Endothelial cell of umbilical vein (primary cell): ENCODE measurements at regions not wholly inside any gene's neighbourhood (a gene's known extent, or its start where the extent isn't known, plus 50 kb on each side); places are given as distances from the start of the nearest gene placed in this dataset.

Experiments
- BruUV-seq: library from RNA; stranded (reverse); fragments of 400-500 nt; replicated peaks from 2 replicates; lab custom pipeline; 2021; lab: Mats Ljungman, UMichigan
- CTCF ChIA-PET: fragments of 300-600, 350-600 bp; sonication (Branson Sonifier 250); formaldehyde crosslinking; loops from one replicate; lab custom pipeline; 2021; ENCODE audit warnings: antibody characterized with exemption, inconsistent platforms; lab: Charles Lee
- POLR2A ChIA-PET: fragments of 300-600, 350-600 bp; sonication (Branson Sonifier 250); formaldehyde crosslinking; loops from one replicate; lab custom pipeline; 2021; ENCODE audit warnings: antibody characterized with exemption, inconsistent platforms; lab: Charles Lee
- DNase-seq: peaks from one replicate; pipeline ENCODE4 v3.0.0-alpha.2; 2011; ENCODE audit warnings: low read depth, low spot score
- FAIRE-seq: peaks from 2 replicates; lab custom pipeline; 2011; peaks lifted over from hg19 to GRCh38; lab: Jason Lieb, UNC
- H2AFZ ChIP-seq: 2 replicates; pipeline ENCODE4 v1.6.0; 2012; ENCODE audit warnings: low read depth, low read length, control low read depth, inconsistent platforms
- H3K27ac ChIP-seq: 2 replicates; pipeline ENCODE4 v1.5.1; 2011; ENCODE audit warnings: low read depth, mild to moderate bottlenecking, control low read depth, low read length, moderate library complexity; ENCODE audit not compliant: insufficient read depth
- H3K27me3 ChIP-seq, 2 experiments: 2 replicates each; pipeline versions ENCODE4 v1.6.0 to v1.6.1; 2011; ENCODE audit warnings: low read length in 2 of 2, mixed read lengths in 1 of 2; ENCODE audit not compliant: control insufficient read depth in 2 of 2, insufficient read depth in 2 of 2
- H3K36me3 ChIP-seq, 2 experiments: 2 replicates in 1 of 2; 3 replicates in 1 of 2; pipeline ENCODE4 v1.5.1; 2011; ENCODE audit warnings: low read length in 2 of 2, mild to moderate bottlenecking in 1 of 2, moderate library complexity in 1 of 2; ENCODE audit not compliant: control insufficient read depth in 2 of 2, insufficient read depth in 2 of 2; ENCODE audit errors: extremely low read depth in 1 of 2
- H3K4me1 ChIP-seq: 3 replicates; pipeline ENCODE4 v1.5.1; 2011; ENCODE audit warnings: mild to moderate bottlenecking, low read length; ENCODE audit not compliant: control insufficient read depth, insufficient read depth; ENCODE audit errors: extremely low read depth
- H3K4me2 ChIP-seq: 2 replicates; pipeline ENCODE4 v1.6.1; 2011; ENCODE audit warnings: low read length, control low read depth, mixed read lengths; ENCODE audit not compliant: insufficient read depth
- H3K4me3 ChIP-seq, 3 experiments: fragments of 200-600 bp in 1 of 3; sonication (generic), shearing (Covaris generic) in 1 of 3; replicated peaks in 1 of 3; 2 replicates each; pipeline ENCODE4 v1.5.1; 2011 to 2016; ENCODE audit warnings: control low read depth in 3 of 3, low read length in 3 of 3, mild to moderate bottlenecking in 2 of 3, inconsistent platforms in 1 of 3, low read depth in 1 of 3, moderate library complexity in 1 of 3; ENCODE audit not compliant: insufficient read depth in 1 of 3
- H3K79me2 ChIP-seq: 2 replicates; pipeline ENCODE4 v1.6.0; 2012; ENCODE audit warnings: low read length, inconsistent platforms; ENCODE audit not compliant: control insufficient read depth, insufficient read depth
- H3K9ac ChIP-seq: replicated peaks from 2 replicates; pipeline ENCODE3; 2011; ENCODE audit warnings: low read length, control low read depth; ENCODE audit not compliant: insufficient read depth; ENCODE audit errors: extremely low read depth
- H3K9me1 ChIP-seq: replicated peaks from 3 replicates; pipeline ENCODE4 v1.6.0; 2011; ENCODE audit warnings: mild to moderate bottlenecking, low read length; ENCODE audit not compliant: control insufficient read depth, insufficient read depth; ENCODE audit errors: extremely low read depth
- H3K9me3 ChIP-seq: replicated peaks from 2 replicates; pipeline ENCODE4 v1.5.1; 2012; ENCODE audit warnings: low read length, inconsistent platforms; ENCODE audit not compliant: control insufficient read depth, insufficient read depth
- H4K20me1 ChIP-seq: replicated peaks from 2 replicates; pipeline ENCODE3; 2011; ENCODE audit warnings: mild to moderate bottlenecking, low read length; ENCODE audit not compliant: control insufficient read depth, insufficient read depth; ENCODE audit errors: extremely low read depth
- CTCF ChIP-seq, 2 donors: IDR thresholded peaks; 1 replicate in 1 of 2; 2 replicates in 1 of 2; pipeline ENCODE4 v1.5.1; 2011; ENCODE audit warnings: low read length in 2 of 2, mild to moderate bottlenecking in 2 of 2, moderate library complexity in 2 of 2, control low read depth in 1 of 2, inconsistent platforms in 1 of 2, low read depth in 1 of 2; ENCODE audit not compliant: insufficient read depth in 1 of 2; ENCODE audit errors: extremely low read depth in 1 of 2
- EZH2 ChIP-seq: IDR thresholded peaks from 2 replicates; pipeline ENCODE4 v1.6.1; 2012; ENCODE audit warnings: borderline replicate concordance, low read depth, mild to moderate bottlenecking, moderate library complexity, low read length, inconsistent platforms; ENCODE audit not compliant: severe bottlenecking
- FOS ChIP-seq: IDR thresholded peaks from 2 replicates; pipeline ENCODE4 v1.6.1; 2011; ENCODE audit warnings: mild to moderate bottlenecking, low read length, moderate library complexity, borderline replicate concordance; ENCODE audit not compliant: insufficient read depth
- GATA2 ChIP-seq: IDR thresholded peaks from 2 replicates; pipeline ENCODE4 v1.7.0; 2011; ENCODE audit warnings: low read depth, mild to moderate bottlenecking, moderate library complexity, mixed read lengths, low read length; ENCODE audit not compliant: insufficient read length, insufficient read depth
- JUN ChIP-seq: IDR thresholded peaks from 2 replicates; pipeline ENCODE4 v1.6.1; 2011; ENCODE audit warnings: borderline replicate concordance, low read depth; ENCODE audit not compliant: insufficient read length, insufficient read depth
- MAX ChIP-seq: IDR thresholded peaks from 2 replicates; pipeline ENCODE4 v1.6.1; 2011; ENCODE audit not compliant: insufficient read depth, insufficient read length
- MYC ChIP-seq: IDR thresholded peaks from one replicate; pipeline ENCODE4 v1.6.1; 2011; ENCODE audit warnings: mild to moderate bottlenecking, low read depth, low read length
- POLR2A ChIP-seq: IDR thresholded peaks from 2 replicates; pipeline ENCODE4 v1.6.1; 2012; ENCODE audit warnings: low read depth, mild to moderate bottlenecking, control low read depth, low read length
- POLR2AphosphoS5 ChIP-seq: IDR thresholded peaks from 2 replicates; pipeline ENCODE4 v1.6.1; 2012; ENCODE audit warnings: low read depth, mild to moderate bottlenecking, control low read depth, low read length, moderate library complexity; ENCODE audit not compliant: insufficient read depth
- dilution Hi-C: fragments of 300-500 bp; cut with MboI; formaldehyde crosslinking; loops from one replicate; pipeline ENCODE4 v1.15.0; 2019; ENCODE audit warnings: low sequenced_read_pairs; ENCODE audit not compliant: extremely low pct_ligation_motif_present
- intact Hi-C: fragments of 100-400 bp; cut with micrococcal nuclease; formaldehyde crosslinking; loops from one replicate; pipeline ENCODE4 v1.10.0; 2022

- no peak for FAIRE-seq
- dilution Hi-C loops (no loop called here), intact Hi-C loops (no loop called here)
- no peaks in the 10 kb centered on the region for H3K27me3 ChIP-seq
- H3K9ac ChIP-seq = no peak overlapping the region
- no peaks in the 10 kb centered on the region for H3K4me1 ChIP-seq
- no peak overlapping the region for H2AFZ ChIP-seq
- no peak for TF ChIP-seq POLR2A
- no peak for TF ChIP-seq POLR2AphosphoS5
- TF ChIP-seq EZH2 = no peak
- no peak for TF ChIP-seq MAX
- TF ChIP-seq JUN = no peak
- TF ChIP-seq MYC = no peak
- TF ChIP-seq GATA2 = no peak
- TF ChIP-seq FOS = no peak
- no peak for TF ChIP-seq CTCF (IDR thresholded peaks at IDR 0.05; ENCODE audit: extremely low read depth in 1 of 2, insufficient read depth in 1 of 2, low read depth in 1 of 2, low read length in 2 of 2)
- H3K4me3 ChIP-seq = no peak overlapping the region
- no peaks in the 10 kb centered on the region for H3K9me1 ChIP-seq
- CTCF ChIA-PET = no interaction called here
- no peaks in the 10 kb centered on the region for H3K9me3 ChIP-seq
- H3K36me3 ChIP-seq = no peaks in the 10 kb centered on the region
- no TSS peak for BruUV-seq
- H3K4me2 ChIP-seq = no peak overlapping the region
- H3K27ac ChIP-seq = no peak overlapping the region
- no peak for DNase-seq
- no peaks in the 10 kb centered on the region for H3K79me2 ChIP-seq
- POLR2A ChIA-PET = no interaction called here
- H4K20me1 ChIP-seq = no peaks in the 10 kb centered on the region
Measured at GRCh38 chr18:56158676-56159075, 479.7 kb downstream of the TXNL1 start.
